Fibroblast of lung (primary cell): ENCODE measurements at regions not wholly inside any gene's neighbourhood (a gene's known extent, or its start where the extent isn't known, plus 50 kb on each side); places are given as distances from the start of the nearest gene placed in this dataset.

Experiments used
- CTCF ChIP-seq, 2 donors: IDR thresholded peaks in 1 of 2; conservative IDR thresholded peaks in 1 of 2; 1 replicate in 1 of 2; 2 replicates in 1 of 2; pipeline ENCODE4 v1.5.1; 2011 to 2012; ENCODE audit warnings: low read length in 2 of 2, control low read depth in 1 of 2, inconsistent platforms in 1 of 2, low read depth in 1 of 2, mild to moderate bottlenecking in 1 of 2
- EZH2 ChIP-seq: IDR thresholded peaks from 2 replicates; pipeline ENCODE4 v1.5.1; 2012; ENCODE audit warnings: low read length, control low read depth, mild to moderate bottlenecking; ENCODE audit errors: missing control alignments

- no peak for TF ChIP-seq CTCF (conservative IDR thresholded peaks at IDR 0.05 in 1 of 2, IDR thresholded peaks at IDR 0.05 in 1 of 2; ENCODE audit: low read depth in 1 of 2, low read length in 2 of 2)
- no peak for TF ChIP-seq EZH2
Measured at GRCh38 chr6:85130743-85131142, 319.1 kb upstream of the NT5E start.
